H1 (cell line): ENCODE measurements at regions not wholly inside any gene's neighbourhood (a gene's known extent, or its start where the extent isn't known, plus 50 kb on each side); places are given as distances from the start of the nearest gene placed in this dataset.

Experiments
- CTCF ChIA-PET: fragments of 300-600 bp; sonication (Branson Sonifier 250); formaldehyde crosslinking; loops from one replicate; lab custom pipeline; 2021; ENCODE audit not compliant: partially characterized antibody; lab: Charles Lee
- POLR2A ChIA-PET: fragments of 300-600 bp; sonication (Branson Sonifier 250); formaldehyde crosslinking; loops from one replicate; lab custom pipeline; 2021; ENCODE audit warnings: inconsistent platforms; ENCODE audit not compliant: partially characterized antibody; lab: Charles Lee
- DNase-seq, 2 experiments: peaks; one replicate each; pipeline versions ENCODE4 v3.0.0 to v3.0.0-alpha.2; 2010 to 2022; ENCODE audit warnings: low spot score in 2 of 2, low read depth in 1 of 2, mixed read lengths in 1 of 2
- FAIRE-seq: peaks from 2 replicates; lab custom pipeline; 2011; peaks lifted over from hg19 to GRCh38; lab: Jason Lieb, UNC
- H2AFZ ChIP-seq: 2 replicates; pipeline ENCODE4 v1.8.1; 2012; ENCODE audit warnings: low read length, inconsistent platforms
- H2AK5ac ChIP-seq: 2 replicates; pipeline ENCODE4 v1.6.1; 2013; ENCODE audit warnings: low read depth, low read length
- H2BK120ac ChIP-seq: replicated peaks from 2 replicates; pipeline ENCODE3; 2013; ENCODE audit warnings: low read depth, low read length, inconsistent platforms
- H2BK12ac ChIP-seq: 2 replicates; pipeline ENCODE4 v1.6.1; 2013; ENCODE audit warnings: low read depth, low read length
- H2BK15ac ChIP-seq: 2 replicates; pipeline ENCODE4 v1.6.1; 2013; ENCODE audit warnings: low read length
- H2BK20ac ChIP-seq: 2 replicates; pipeline ENCODE4 v1.6.1; 2013; ENCODE audit warnings: low read length
- H2BK5ac ChIP-seq: 2 replicates; pipeline ENCODE4 v1.6.1; 2013; ENCODE audit warnings: low read depth, low read length
- H3K14ac ChIP-seq: 2 replicates; pipeline ENCODE4 v1.6.1; 2013; ENCODE audit warnings: inconsistent platforms; ENCODE audit not compliant: insufficient read length
- H3K18ac ChIP-seq: 2 replicates; pipeline ENCODE4 v1.6.1; 2013; ENCODE audit warnings: low read length; ENCODE audit errors: extremely low read depth
- H3K23ac ChIP-seq: 2 replicates; pipeline ENCODE4 v1.6.1; 2013; ENCODE audit warnings: inconsistent platforms; ENCODE audit not compliant: insufficient read length
- H3K23me2 ChIP-seq: 2 replicates; pipeline ENCODE4 v1.6.1; 2013; ENCODE audit warnings: low read depth, low read length
- H3K27ac ChIP-seq: 2 replicates; pipeline ENCODE4 v1.6.1; 2011; ENCODE audit warnings: low read depth, low read length, inconsistent platforms
- H3K27me3 ChIP-seq, 4 experiments: replicated peaks in 1 of 4; 1 replicate in 1 of 4; 2 replicates in 3 of 4; pipeline versions ENCODE4 v1.6.1 to v1.8.1; 2011 to 2013; ENCODE audit warnings: low read length in 3 of 4, mild to moderate bottlenecking in 3 of 4, inconsistent platforms in 2 of 4, mixed read lengths in 2 of 4, moderate library complexity in 1 of 4; ENCODE audit not compliant: control insufficient read depth in 3 of 4, insufficient read depth in 3 of 4; ENCODE audit errors: extremely low read depth in 1 of 4
- H3K36me3 ChIP-seq, 4 experiments: 2 replicates each; pipeline versions ENCODE4 v1.6.1 to v1.8.1; 2011 to 2013; ENCODE audit warnings: mild to moderate bottlenecking in 4 of 4, low read length in 3 of 4, moderate library complexity in 2 of 4, control low read depth in 1 of 4, inconsistent platforms in 1 of 4; ENCODE audit not compliant: insufficient read depth in 4 of 4, control insufficient read depth in 2 of 4
- H3K4ac ChIP-seq: replicated peaks from 2 replicates; pipeline ENCODE3; 2013; ENCODE audit warnings: low read length, low read depth, mixed read lengths, inconsistent platforms; ENCODE audit not compliant: insufficient read length
- H3K4me1 ChIP-seq, 4 experiments: replicated peaks in 1 of 4; 1 replicate in 1 of 4; 2 replicates in 3 of 4; pipeline versions ENCODE4 v1.6.1 to v1.8.1; 2011 to 2013; ENCODE audit warnings: low read length in 3 of 4, inconsistent platforms in 2 of 4, mixed read lengths in 1 of 4; ENCODE audit not compliant: insufficient read depth in 4 of 4, control insufficient read depth in 3 of 4
- H3K4me2 ChIP-seq, 2 experiments: 2 replicates each; pipeline versions ENCODE4 v1.6.1 to v1.8.1; 2011 to 2013; ENCODE audit warnings: low read depth in 2 of 2, low read length in 2 of 2, control low read depth in 1 of 2, inconsistent platforms in 1 of 2, mild to moderate bottlenecking in 1 of 2; ENCODE audit not compliant: insufficient read depth in 1 of 2
- H3K4me3 ChIP-seq, 4 experiments: fragments of 200-600, 300-600 bp in 1 of 4; sonication (generic), shearing (Covaris generic), sonication (Bioruptor Twin) in 1 of 4; 2 replicates each; pipeline versions ENCODE4 v1.5.1 to v1.8.1; 2011 to 2016; ENCODE audit warnings: low read length in 4 of 4, low read depth in 3 of 4, control low read depth in 2 of 4, inconsistent platforms in 2 of 4, mild to moderate bottlenecking in 2 of 4, mixed read lengths in 1 of 4, moderate library complexity in 1 of 4; ENCODE audit not compliant: insufficient read depth in 2 of 4; ENCODE audit errors: extremely low read depth in 1 of 4
- H3K56ac ChIP-seq: replicated peaks from 2 replicates; pipeline ENCODE3; 2013; ENCODE audit warnings: low read depth, mild to moderate bottlenecking, mixed read lengths, low read length, inconsistent platforms; ENCODE audit not compliant: insufficient read length
- H3K79me1 ChIP-seq: 2 replicates; pipeline ENCODE4 v1.6.1; 2013; ENCODE audit warnings: low read depth, low read length, control low read depth
- H3K79me2 ChIP-seq, 2 experiments: 2 replicates each; pipeline versions ENCODE4 v1.6.1 to v1.8.1; 2012 to 2013; ENCODE audit warnings: low read length in 2 of 2, mild to moderate bottlenecking in 2 of 2, inconsistent platforms in 1 of 2; ENCODE audit not compliant: insufficient read depth in 2 of 2, control insufficient read depth in 1 of 2
- H3K9ac ChIP-seq, 4 experiments: replicated peaks in 1 of 4; 1 replicate in 1 of 4; 2 replicates in 3 of 4; pipeline versions ENCODE4 v1.6.1 to v1.8.1; 2011 to 2013; ENCODE audit warnings: low read depth in 3 of 4, low read length in 3 of 4, control low read depth in 2 of 4, mild to moderate bottlenecking in 2 of 4, moderate library complexity in 2 of 4, inconsistent platforms in 1 of 4; ENCODE audit errors: extremely low read depth in 1 of 4
- H3K9me3 ChIP-seq, 2 experiments: 2 replicates each; pipeline versions ENCODE4 v1.6.1 to v1.8.1; 2012 to 2013; ENCODE audit warnings: mild to moderate bottlenecking in 2 of 2, moderate library complexity in 2 of 2, control low read depth in 1 of 2, inconsistent platforms in 1 of 2, low read depth in 1 of 2, low read length in 1 of 2, mixed read lengths in 1 of 2; ENCODE audit not compliant: insufficient read depth in 2 of 2
- H4K20me1 ChIP-seq, 2 experiments: replicated peaks in 1 of 2; 2 replicates each; pipeline versions ENCODE3 to v1.8.1; 2011 to 2013; ENCODE audit warnings: inconsistent platforms in 2 of 2, low read length in 2 of 2, mild to moderate bottlenecking in 1 of 2; ENCODE audit not compliant: insufficient read depth in 2 of 2, control insufficient read depth in 1 of 2
- H4K5ac ChIP-seq: 2 replicates; pipeline ENCODE4 v1.6.1; 2013; ENCODE audit warnings: low read length, low read depth, mixed read lengths, inconsistent platforms; ENCODE audit not compliant: insufficient read length
- H4K8ac ChIP-seq: 2 replicates; pipeline ENCODE4 v1.8.0; 2013; ENCODE audit warnings: mild to moderate bottlenecking, moderate library complexity, low read length, inconsistent platforms; ENCODE audit not compliant: insufficient read depth; ENCODE audit errors: extremely low read depth
- H4K91ac ChIP-seq: replicated peaks from 2 replicates; pipeline ENCODE3; 2013; ENCODE audit warnings: low read length, mixed read lengths, inconsistent platforms; ENCODE audit not compliant: insufficient read length
- SRF ChIP-seq: IDR thresholded peaks from 2 replicates; pipeline ENCODE4 v1.6.1; 2011; ENCODE audit warnings: mild to moderate bottlenecking, low read depth, low read length, moderate library complexity
- WGBS, 2 experiments: shearing (Covaris generic) in 1 of 2; methylation state at CpG; one replicate each; pipeline versions ENCODE4 v1.1.6 to v1.1.7; 2013 to 2015; ENCODE audit warnings: low lambda C conversion rate in 2 of 2, mixed read lengths in 2 of 2, inconsistent platforms in 1 of 2, low coverage in 1 of 2, missing lambda C conversion rate in 1 of 2; ENCODE audit not compliant: insufficient replicate concordance in 2 of 2, insufficient coverage in 1 of 2, insufficient read length in 1 of 2; ENCODE audit errors: extremely low coverage in 1 of 2, missing lambda C conversion rate in 1 of 2; 5-methylcytosine and 5-hydroxymethylcytosine counted together

DNA sequence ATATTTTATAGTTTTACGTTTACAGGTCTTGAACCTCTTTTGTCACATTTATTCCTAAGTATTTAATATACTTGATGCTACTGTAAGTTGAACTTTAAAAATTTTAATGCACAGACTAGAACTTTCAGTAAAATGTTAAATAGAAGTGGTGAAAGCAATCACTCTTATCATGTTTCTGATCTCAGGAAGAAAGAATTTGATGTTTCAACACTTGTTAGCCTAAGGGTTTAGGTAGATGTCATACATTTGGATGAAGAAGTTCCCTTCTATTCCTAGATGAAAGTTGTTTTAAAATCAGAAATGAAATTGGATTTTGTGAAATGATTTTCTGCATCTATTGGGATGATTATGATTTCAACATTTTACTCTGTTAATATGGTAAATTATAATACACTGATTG is 63.6 kb upstream of the TTLL7 start:
- no peak overlapping the region for H2BK5ac ChIP-seq

More for the DNA sequence above, 63.6 kb upstream of the TTLL7 start:
- no peak for TF ChIP-seq SRF
- POLR2A ChIA-PET: no interaction called here
- no peak overlapping the region for H3K23ac ChIP-seq
- no peak overlapping the region for H4K5ac ChIP-seq
- H2BK20ac ChIP-seq: no peak overlapping the region
- no peak overlapping the region for H2BK15ac ChIP-seq
- H3K18ac ChIP-seq: no peak overlapping the region
- no peak for FAIRE-seq
- no peak overlapping the region for H4K91ac ChIP-seq
- no peak overlapping the region for H3K4me3 ChIP-seq
- H3K4ac ChIP-seq: no peak overlapping the region
- no peak overlapping the region for H4K8ac ChIP-seq
- H3K9ac ChIP-seq: no peak overlapping the region
- no peak overlapping the region for H3K4me2 ChIP-seq
- H3K36me3 ChIP-seq: no peaks in the 10 kb centered on the region
- no peaks in the 10 kb centered on the region for H4K20me1 ChIP-seq
- 100% methylated on average over 1 of the region's 1 CpG; no CpG with 5 or more reads in 1 of the 2 experiments for WGBS, 2 experiments
- H2AFZ ChIP-seq: no peak overlapping the region
- no peaks in the 10 kb centered on the region for H3K4me1 ChIP-seq
- H2BK120ac ChIP-seq: no peak overlapping the region
- no peak overlapping the region for H2AK5ac ChIP-seq
- peaks cover 2% of the 10 kb centered on the region in 2 experiments; a peak in 2 of 4 replicates for H3K9me3 ChIP-seq
- H3K14ac ChIP-seq: no peak overlapping the region
- no peak overlapping the region for H2BK12ac ChIP-seq
- no peaks in the 10 kb centered on the region for H3K27me3 ChIP-seq
- no peak overlapping the region for H3K27ac ChIP-seq
- no peaks in the 10 kb centered on the region for H3K23me2 ChIP-seq
- no peak overlapping the region for H3K56ac ChIP-seq
- no peak for DNase-seq
- no peaks in the 10 kb centered on the region for H3K79me1 ChIP-seq
- H3K79me2 ChIP-seq: no peaks in the 10 kb centered on the region
- CTCF ChIA-PET: no interaction called here
